ENCODE measurements at regions not wholly inside any gene's neighbourhood (a gene's known extent, or its start where the extent isn't known, plus 50 kb on each side); places are given as distances from the start of the nearest gene placed in this dataset.

DNA sequence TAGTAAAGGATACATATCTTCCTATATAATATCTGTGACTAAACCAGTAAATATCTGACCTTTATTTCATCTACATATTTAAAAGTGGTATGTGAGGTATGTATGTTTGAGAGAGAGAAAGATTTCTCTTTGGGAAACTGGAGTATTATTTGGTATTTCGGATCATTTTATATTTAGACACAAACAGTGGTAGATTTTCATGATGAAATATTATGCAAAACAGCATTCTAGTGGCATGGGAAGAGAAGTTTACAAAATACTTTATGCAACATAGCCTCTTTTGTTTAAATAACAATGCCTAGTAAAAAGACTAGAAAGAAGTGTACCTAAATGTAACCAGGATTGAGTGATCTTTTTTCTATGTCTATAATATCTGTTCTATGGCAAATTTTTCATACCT is 98.6 kb upstream of the TMEM168 start:
- Histone ChIP-seq H3K4me3 (ENCODE audit: extremely low read depth in 1 of 4, insufficient read depth in 2 of 4, low read depth in 3 of 4, low read length in 4 of 4) (no peak overlapping the region), H3K9me3 (ENCODE audit: insufficient read depth in 2 of 2, low read depth in 1 of 2, low read length in 1 of 2) (no peaks in the 10 kb centered on the region), H2BK5ac (ENCODE audit: low read depth, low read length) (no peak overlapping the region), H3K4me2 (ENCODE audit: insufficient read depth in 1 of 2, low read depth in 2 of 2, low read length in 2 of 2) (no peak overlapping the region), H3K27ac (ENCODE audit: low read depth, low read length) (no peak overlapping the region), H4K20me1 (replicated peaks in 1 of 2; ENCODE audit: control insufficient read depth in 1 of 2, insufficient read depth in 2 of 2, low read length in 2 of 2) (peaks cover 0 to 2% of the 10 kb centered on the region in 2 experiments), H3K36me3 (ENCODE audit: control insufficient read depth in 2 of 4, insufficient read depth in 4 of 4, low read length in 3 of 4) (peaks cover 0 to under 1% (median under 1%) of the 10 kb centered on the region in 4 experiments; a peak in 2 of 8 replicates), H3K79me2 (ENCODE audit: control insufficient read depth in 1 of 2, insufficient read depth in 2 of 2, low read length in 2 of 2) (no peaks in the 10 kb centered on the region), H4K5ac (ENCODE audit: insufficient read length, low read depth, low read length) (no peak overlapping the region), H2BK120ac (replicated peaks; ENCODE audit: low read depth, low read length) (no peak overlapping the region), H3K9ac (replicated peaks in 1 of 4; ENCODE audit: extremely low read depth in 1 of 4, low read depth in 3 of 4, low read length in 3 of 4) (no peak overlapping the region), H2AFZ (ENCODE audit: low read length) (no peak overlapping the region), H4K91ac (replicated peaks; ENCODE audit: insufficient read length, low read length) (no peak overlapping the region), H3K79me1 (ENCODE audit: low read depth, low read length) (no peaks in the 10 kb centered on the region), H2BK15ac (ENCODE audit: low read length) (no peak overlapping the region), H3K23ac (ENCODE audit: insufficient read length) (no peak overlapping the region), H3K18ac (ENCODE audit: extremely low read depth, low read length) (no peak overlapping the region), H3K23me2 (ENCODE audit: low read depth, low read length) (no peaks in the 10 kb centered on the region), H2BK12ac (ENCODE audit: low read depth, low read length) (no peak overlapping the region), H2AK5ac (ENCODE audit: low read depth, low read length) (no peak overlapping the region), H3K14ac (ENCODE audit: insufficient read length) (no peak overlapping the region), H3K4ac (replicated peaks; ENCODE audit: insufficient read length, low read depth, low read length) (no peak overlapping the region), H3K27me3 (replicated peaks in 1 of 4; ENCODE audit: control insufficient read depth in 3 of 4, extremely low read depth in 1 of 4, insufficient read depth in 3 of 4, low read length in 3 of 4) (peaks cover 0 to 1% (median 0%) of the 10 kb centered on the region in 4 experiments; a peak in 1 of 7 replicates), H4K8ac (ENCODE audit: extremely low read depth, insufficient read depth, low read length) (no peak overlapping the region), H2BK20ac (ENCODE audit: low read length) (no peak overlapping the region), H3K56ac (replicated peaks; ENCODE audit: insufficient read length, low read depth, low read length) (no peak overlapping the region), H3K4me1 (replicated peaks in 1 of 4; ENCODE audit: control insufficient read depth in 3 of 4, insufficient read depth in 4 of 4, low read length in 3 of 4) (peaks cover 0 to 3% (median 0%) of the 10 kb centered on the region in 4 experiments; a peak in 3 of 7 replicates)
- TF ChIP-seq CTBP2 (IDR thresholded peaks at IDR 0.05; ENCODE audit: borderline replicate concordance, insufficient read depth, insufficient read length, low read length) (no peak), USF2 (IDR thresholded peaks at IDR 0.05; ENCODE audit: low read length) (no peak), E2F6 (IDR thresholded peaks at IDR 0.05) (no peak), POU5F1 (IDR thresholded peaks at IDR 0.05; ENCODE audit: low read depth, low read length) (no peak), ZNF274 (IDR thresholded peaks at IDR 0.05; ENCODE audit: borderline replicate concordance, extremely low read depth, low read length) (no peak), RXRA (IDR thresholded peaks at IDR 0.05; ENCODE audit: insufficient read depth, low read depth, low read length) (no peak), CBX8 (IDR thresholded peaks at IDR 0.05; ENCODE audit: borderline replicate concordance, low read depth, low read length) (no peak), TCF12 (IDR thresholded peaks at IDR 0.05; ENCODE audit: low read depth, low read length) (no peak), ASH2L (IDR thresholded peaks at IDR 0.05; ENCODE audit: low read length) (no peak), BCL11A (IDR thresholded peaks at IDR 0.05; ENCODE audit: low read depth in 2 of 2, low read length in 2 of 2) (no peak)
- ChIA-PET CTCF (ENCODE audit: partially characterized antibody) (no interaction called here), POLR2A (ENCODE audit: partially characterized antibody) (no interaction called here)
- DNase-seq (ENCODE audit: low read depth in 1 of 2, low spot score in 2 of 2) (no peak), FAIRE-seq (no peak)
- WGBS, 2 experiments (ENCODE audit: extremely low coverage in 1 of 2, insufficient coverage in 1 of 2, insufficient read length in 1 of 2, insufficient replicate concordance in 2 of 2, low coverage in 1 of 2, low lambda C conversion rate in 2 of 2, missing lambda C conversion rate in 1 of 2): 83% methylated on average over 1 of the region's 1 CpG; no CpG with 5 or more reads in 1 of the 2 experiments
